ENCODE measurements at regions not wholly inside any gene's neighbourhood (a gene's known extent, or its start where the extent isn't known, plus 50 kb on each side); places are given as distances from the start of the nearest gene placed in this dataset.
A peak's percentile ranks its signal among the peaks of the same experiment; 100 is the strongest.

GRCh38 chr15:47582233-47582632 is 135.1 kb upstream of the SEMA6D start:
- Histone ChIP-seq H3K4me3 (ENCODE audit: low read length) (no peak overlapping the region), H3K36me3 (ENCODE audit: low read depth, low read length) (no peaks in the 10 kb centered on the region), H4K20me1 (ENCODE audit: low read length) (no peaks in the 10 kb centered on the region), H2AFZ (ENCODE audit: low read length) (no peak overlapping the region), H3K9me2 (replicated peaks; ENCODE audit: low read length) (no peaks in the 10 kb centered on the region), H3K4me2 (ENCODE audit: low read length) (no peak overlapping the region), H3F3A (ENCODE audit: low read length, unreplicated experiment) (no peaks in the 10 kb centered on the region), H3K27me3 (ENCODE audit: low read length) (no peaks in the 10 kb centered on the region), H3K4me1 (ENCODE audit: insufficient read depth, low read length) (peaks cover 13% of the 10 kb centered on the region), H3K9me3 (ENCODE audit: low read length) (no peaks in the 10 kb centered on the region), H3K9ac (ENCODE audit: low read length) (no peak overlapping the region), H3K27ac (ENCODE audit: low read length) (no peak overlapping the region), H3K79me2 (ENCODE audit: low read length) (no peaks in the 10 kb centered on the region)
- no TSS peak for BruUV-seq (replicated peaks)
- ChIA-PET CTCF (no interaction called here), POLR2A (ENCODE audit: unreplicated experiment) (no interaction called here)
- ATAC-seq (no peak), DNase-seq (no peak)
- TF ChIP-seq EZH2phosphoT487 (IDR thresholded peaks at IDR 0.05; ENCODE audit: borderline replicate concordance, low read length) (no peak), EZH2 (IDR thresholded peaks at IDR 0.05; ENCODE audit: low read length, unreplicated experiment) (no peak)
- TF ChIP-seq, protein P1, sequence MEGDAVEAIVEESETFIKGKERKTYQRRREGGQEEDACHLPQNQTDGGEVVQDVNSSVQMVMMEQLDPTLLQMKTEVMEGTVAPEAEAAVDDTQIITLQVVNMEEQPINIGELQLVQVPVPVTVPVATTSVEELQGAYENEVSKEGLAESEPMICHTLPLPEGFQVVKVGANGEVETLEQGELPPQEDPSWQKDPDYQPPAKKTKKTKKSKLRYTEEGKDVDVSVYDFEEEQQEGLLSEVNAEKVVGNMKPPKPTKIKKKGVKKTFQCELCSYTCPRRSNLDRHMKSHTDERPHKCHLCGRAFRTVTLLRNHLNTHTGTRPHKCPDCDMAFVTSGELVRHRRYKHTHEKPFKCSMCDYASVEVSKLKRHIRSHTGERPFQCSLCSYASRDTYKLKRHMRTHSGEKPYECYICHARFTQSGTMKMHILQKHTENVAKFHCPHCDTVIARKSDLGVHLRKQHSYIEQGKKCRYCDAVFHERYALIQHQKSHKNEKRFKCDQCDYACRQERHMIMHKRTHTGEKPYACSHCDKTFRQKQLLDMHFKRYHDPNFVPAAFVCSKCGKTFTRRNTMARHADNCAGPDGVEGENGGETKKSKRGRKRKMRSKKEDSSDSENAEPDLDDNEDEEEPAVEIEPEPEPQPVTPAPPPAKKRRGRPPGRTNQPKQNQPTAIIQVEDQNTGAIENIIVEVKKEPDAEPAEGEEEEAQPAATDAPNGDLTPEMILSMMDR (conservative IDR thresholded peaks at IDR 0.05; ENCODE audit: low read depth, low read length), result no peak
- intact Hi-C loops (cut with micrococcal nuclease), result no loop called here

DNA sequence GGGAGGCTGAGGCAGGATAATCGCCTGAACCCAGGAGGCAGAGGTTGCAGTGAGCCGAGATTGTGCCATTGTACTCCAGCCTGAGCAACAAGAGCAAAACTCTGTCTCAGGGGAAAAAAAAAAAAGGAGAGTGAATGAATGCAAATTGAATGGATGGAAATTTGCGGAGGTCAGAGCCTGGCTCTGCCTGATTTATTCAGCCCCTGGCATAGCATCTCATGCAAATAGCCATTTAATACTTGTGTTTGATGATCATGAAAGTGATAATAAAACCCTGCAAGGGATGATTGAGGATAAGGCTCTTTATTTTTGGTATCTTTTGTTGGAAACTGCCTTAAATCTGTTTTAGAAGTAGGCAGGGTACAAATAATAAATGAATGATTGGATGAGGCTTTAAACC is 133.0 kb upstream of the SEMA6D start:
- Histone ChIP-seq H3K9me2 (replicated peaks; ENCODE audit: low read length) (no peaks in the 10 kb centered on the region), H3K27me3 (ENCODE audit: low read length) (no peaks in the 10 kb centered on the region), H3F3A (ENCODE audit: low read length, unreplicated experiment) (no peaks in the 10 kb centered on the region), H3K36me3 (ENCODE audit: low read depth, low read length) (no peaks in the 10 kb centered on the region), H2AFZ (ENCODE audit: low read length) (no peak overlapping the region), H3K9me3 (ENCODE audit: low read length) (no peaks in the 10 kb centered on the region), H3K79me2 (ENCODE audit: low read length) (no peaks in the 10 kb centered on the region), H3K27ac (ENCODE audit: low read length) (no peak overlapping the region), H3K4me2 (ENCODE audit: low read length) (no peak overlapping the region), H4K20me1 (ENCODE audit: low read length) (no peaks in the 10 kb centered on the region), H3K9ac (ENCODE audit: low read length) (no peak overlapping the region), H3K4me3 (ENCODE audit: low read length) (no peak overlapping the region), H3K4me1 (ENCODE audit: insufficient read depth, low read length) (peaks cover 13% of the 10 kb centered on the region)
- no peak for ATAC-seq
- BruUV-seq (replicated peaks), result no TSS peak
- intact Hi-C loops (cut with micrococcal nuclease), result no loop called here
- CTCF ChIA-PET, result no interaction called here
- TF ChIP-seq, protein P1 (conservative IDR thresholded peaks at IDR 0.05; ENCODE audit: low read depth, low read length), result no peak
- TF ChIP-seq EZH2 (IDR thresholded peaks at IDR 0.05; ENCODE audit: low read length, unreplicated experiment) (no peak), EZH2phosphoT487 (IDR thresholded peaks at IDR 0.05; ENCODE audit: borderline replicate concordance, low read length) (no peak)
- DNase-seq, result no peak
- POLR2A ChIA-PET (ENCODE audit: unreplicated experiment), result no interaction called here

DNA sequence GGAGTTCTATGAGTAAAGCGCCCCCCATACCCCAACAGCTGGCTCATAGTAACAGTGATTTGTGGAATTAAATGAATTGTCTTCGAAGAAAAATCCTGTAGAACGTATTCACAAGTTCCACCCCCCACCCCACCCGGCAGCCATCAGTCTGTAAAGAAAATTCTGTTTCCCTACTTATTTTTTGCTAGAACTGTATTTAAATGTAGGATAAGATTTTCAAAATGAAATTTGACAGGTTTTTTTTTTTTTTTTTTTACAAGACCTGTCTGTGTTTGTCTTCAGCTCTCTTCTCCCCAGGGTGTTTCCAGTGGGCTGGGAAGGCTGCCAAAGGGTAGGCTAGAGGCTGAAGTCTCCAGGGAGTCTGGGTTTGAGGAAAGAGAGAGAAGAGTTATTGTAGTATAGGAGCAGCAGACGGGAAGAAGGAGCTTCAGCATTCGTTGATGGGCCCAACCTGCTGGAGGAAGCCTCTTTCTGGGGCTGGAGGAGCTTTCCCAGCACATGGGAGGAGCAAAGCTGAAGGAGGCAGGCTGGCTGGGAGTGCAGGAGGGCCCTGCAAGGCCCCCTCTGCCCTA is 130.6 kb upstream of the SEMA6D start:
- ChIA-PET POLR2A (ENCODE audit: unreplicated experiment) (no interaction called here), CTCF (no interaction called here)
- H3K79me2 ChIP-seq (ENCODE audit: low read length), result no peaks in the 10 kb centered on the region
- H2AFZ ChIP-seq (ENCODE audit: low read length), result no peak overlapping the region
- H3K27ac ChIP-seq (ENCODE audit: low read length), result no peak overlapping the region
- ATAC-seq (no peak), DNase-seq (peak; percentile 21)
- no peaks in the 10 kb centered on the region for H3K4me1 ChIP-seq (ENCODE audit: insufficient read depth, low read length)
- no peaks in the 10 kb centered on the region for H3K36me3 ChIP-seq (ENCODE audit: low read depth, low read length)
- no peaks in the 10 kb centered on the region for H3F3A ChIP-seq (ENCODE audit: low read length, unreplicated experiment)
- TF ChIP-seq EZH2phosphoT487 (IDR thresholded peaks at IDR 0.05; ENCODE audit: borderline replicate concordance, low read length), result no peak
- TF ChIP-seq, protein P1 (conservative IDR thresholded peaks at IDR 0.05; ENCODE audit: low read depth, low read length), result no peak
- TF ChIP-seq EZH2 (IDR thresholded peaks at IDR 0.05; ENCODE audit: low read length, unreplicated experiment), result no peak
- H3K9me2 ChIP-seq (replicated peaks; ENCODE audit: low read length), result no peaks in the 10 kb centered on the region
- no peak overlapping the region for H3K4me3 ChIP-seq (ENCODE audit: low read length)
- H3K27me3 ChIP-seq (ENCODE audit: low read length), result no peaks in the 10 kb centered on the region
- H3K9me3 ChIP-seq (ENCODE audit: low read length), result no peaks in the 10 kb centered on the region
- no peak overlapping the region for H3K9ac ChIP-seq (ENCODE audit: low read length)
- H4K20me1 ChIP-seq (ENCODE audit: low read length), result no peaks in the 10 kb centered on the region
- H3K4me2 ChIP-seq (ENCODE audit: low read length), result no peak overlapping the region
- intact Hi-C loops (cut with micrococcal nuclease), result loop anchor here (1.0 kb wide), 1 partner anchor 23 kb away; no protein-coding TSS in a partner anchor
- BruUV-seq (replicated peaks), result no TSS peak

All from PC-3 (cell line).